HG03354 (cell line): ENCODE measurements at regions not wholly inside any gene's neighbourhood (a gene's known extent, or its start where the extent isn't known, plus 50 kb on each side); places are given as distances from the start of the nearest gene placed in this dataset.
"Not testable (repeated sequence)": the region's sequence is repeated elsewhere in the genome, so short reads cannot be mapped to it uniquely, and the experiment has no call there.

Experiments
- ATAC-seq: cut with Tn5 transposase; IDR thresholded peaks from one replicate; pipeline ENCODE4 v1.9.1; 2021; ENCODE audit warnings: mild to moderate bottlenecking; ENCODE audit not compliant: unreplicated experiment, poor library complexity, severe bottlenecking

DNA sequence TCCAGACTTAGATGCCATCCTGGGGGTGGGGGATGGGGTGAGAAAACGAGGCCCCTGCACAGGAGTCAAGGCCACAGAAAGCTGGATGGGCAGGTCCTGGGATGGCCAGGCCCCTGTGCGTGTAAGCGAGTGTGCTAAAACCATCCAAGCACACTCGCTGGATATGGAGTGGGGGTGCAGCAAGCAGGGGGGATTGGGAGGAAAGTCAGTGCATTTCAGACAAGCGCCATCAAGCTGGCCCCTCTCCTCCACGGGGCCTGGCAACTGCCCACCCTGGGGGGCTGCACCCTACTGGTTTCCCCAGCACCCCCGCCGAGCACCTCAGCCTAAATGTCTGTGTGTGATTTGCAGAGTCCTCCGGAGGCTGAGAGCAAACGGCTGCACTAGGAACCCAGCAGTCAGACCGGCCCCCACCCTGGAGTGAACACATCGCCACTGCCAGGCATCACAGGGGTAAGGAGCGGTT lies 106.6 kb upstream of the ZNF469 start:
- ATAC-seq: not testable (repeated sequence)

DNA sequence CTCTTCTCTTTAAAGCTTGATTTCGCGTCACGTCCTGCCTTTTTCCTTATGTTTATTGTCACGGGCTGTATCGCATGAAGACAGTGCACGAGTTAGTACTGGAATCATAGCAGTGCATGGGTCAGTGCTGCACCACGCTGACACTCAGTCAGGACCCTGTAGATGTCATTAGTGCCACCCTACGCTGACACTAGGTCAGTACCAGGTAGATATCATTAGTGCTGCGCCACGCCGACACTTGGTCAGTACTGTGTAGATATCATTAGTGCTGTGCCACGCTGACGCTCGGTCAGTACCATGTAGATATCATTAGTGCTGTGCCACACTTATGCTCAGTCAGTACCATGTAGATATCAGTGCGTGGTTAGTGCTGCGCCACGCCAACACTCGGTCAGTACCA lies 106.2 kb upstream of the ZNF469 start:
- no peak for ATAC-seq

DNA sequence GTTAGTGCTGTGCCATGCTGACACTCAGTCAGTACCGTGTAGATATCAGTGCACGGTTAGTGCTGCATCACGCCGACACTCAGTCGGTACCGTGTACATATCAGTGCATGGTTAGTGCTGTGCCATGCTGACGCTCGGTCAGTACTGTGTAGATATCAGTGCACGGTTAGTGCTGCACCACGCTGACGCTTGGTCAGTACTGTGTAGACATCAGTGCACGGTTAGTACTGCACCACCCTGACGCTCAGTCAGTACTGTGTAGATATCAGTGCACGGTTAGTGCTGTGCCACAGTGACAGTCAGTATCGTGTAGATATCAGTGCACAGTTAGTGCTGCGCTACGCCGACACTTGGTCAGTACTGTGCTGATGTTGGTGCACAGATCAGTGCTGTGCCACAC lies 102.8 kb upstream of the ZNF469 start:
- no peak for ATAC-seq

- no peak for ATAC-seq
These were observed 100.7 kb upstream of the ZNF469 start for GRCh38 chr16:88281858-88282563.

- ATAC-seq: no peak
These were observed 100.0 kb upstream of the ZNF469 start for GRCh38 chr16:88282564-88283395.

- no peak for ATAC-seq
These were observed 99.2 kb upstream of the ZNF469 start for GRCh38 chr16:88283596-88283995.

DNA sequence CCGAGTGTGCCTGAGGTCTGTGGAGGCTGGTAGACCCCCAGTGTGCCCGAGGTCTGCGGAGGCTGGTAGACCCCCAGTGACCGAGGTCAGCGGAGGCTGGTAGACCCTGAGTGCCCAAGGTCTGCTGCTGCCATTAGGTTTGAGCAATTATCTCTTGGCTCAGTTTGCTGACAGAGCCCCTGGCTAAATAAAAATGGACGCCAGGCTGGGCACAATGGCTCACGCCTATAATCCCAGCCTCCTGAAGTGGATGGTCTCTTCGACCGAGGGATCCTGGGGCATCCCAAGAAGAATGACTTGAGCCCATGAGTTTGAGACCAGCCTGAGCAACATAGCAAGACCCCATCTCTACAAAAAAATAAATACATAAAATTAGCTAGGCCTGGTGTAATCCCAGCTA lies 98.7 kb upstream of the ZNF469 start:
- ATAC-seq: no peak

- no peak for ATAC-seq
These were observed 97.9 kb upstream of the ZNF469 start for GRCh38 chr16:88284626-88285513.

GRCh38 chr16:88285514-88285822 lies 97.3 kb upstream of the ZNF469 start:
- no peak for ATAC-seq

GRCh38 chr16:88286301-88286923 lies 96.3 kb upstream of the ZNF469 start:
- ATAC-seq: no peak

GRCh38 chr16:88287219-88287618 lies 95.5 kb upstream of the ZNF469 start:
- ATAC-seq: no peak

DNA sequence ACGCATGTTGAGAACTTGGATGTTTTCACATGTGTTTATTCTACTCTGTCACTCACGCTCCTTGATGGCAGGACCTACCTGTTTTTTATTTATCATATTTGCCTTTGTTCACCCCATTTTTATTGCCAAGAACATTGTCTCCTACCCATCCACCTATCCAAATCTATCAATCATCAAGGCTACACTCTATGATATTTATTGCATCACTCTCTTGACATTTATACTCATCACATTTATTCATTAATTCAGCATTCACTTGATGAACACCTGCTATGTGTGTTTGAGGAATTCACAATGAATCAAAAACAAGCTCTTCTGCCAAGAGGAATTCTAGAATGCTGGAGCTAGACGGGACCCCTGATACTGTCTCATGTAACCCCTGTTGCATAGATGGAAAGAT lies 94.5 kb upstream of the ZNF469 start:
- ATAC-seq: no peak

- ATAC-seq: no peak
These were observed 93.8 kb upstream of the ZNF469 start for GRCh38 chr16:88289001-88289400.

DNA sequence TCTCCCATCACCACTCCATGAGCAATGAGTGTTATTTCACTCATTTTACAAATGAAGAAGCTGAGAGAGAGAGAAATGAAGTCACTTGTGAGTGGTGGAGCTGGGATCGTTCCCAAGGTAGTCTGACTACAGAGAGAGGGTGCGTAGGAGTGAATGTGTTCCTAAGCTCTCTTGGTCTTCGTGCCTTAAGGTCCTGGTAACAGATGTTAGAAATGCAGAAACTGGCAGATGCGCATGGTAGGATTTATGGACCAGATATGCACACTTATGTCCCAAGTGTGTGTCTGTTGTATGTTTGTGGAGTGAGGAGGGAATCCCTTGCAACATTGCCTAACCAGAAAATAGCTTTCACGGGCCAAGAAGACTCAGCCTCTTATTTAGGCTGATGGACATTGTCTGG lies 93.2 kb upstream of the ZNF469 start:
- ATAC-seq: no peak

DNA sequence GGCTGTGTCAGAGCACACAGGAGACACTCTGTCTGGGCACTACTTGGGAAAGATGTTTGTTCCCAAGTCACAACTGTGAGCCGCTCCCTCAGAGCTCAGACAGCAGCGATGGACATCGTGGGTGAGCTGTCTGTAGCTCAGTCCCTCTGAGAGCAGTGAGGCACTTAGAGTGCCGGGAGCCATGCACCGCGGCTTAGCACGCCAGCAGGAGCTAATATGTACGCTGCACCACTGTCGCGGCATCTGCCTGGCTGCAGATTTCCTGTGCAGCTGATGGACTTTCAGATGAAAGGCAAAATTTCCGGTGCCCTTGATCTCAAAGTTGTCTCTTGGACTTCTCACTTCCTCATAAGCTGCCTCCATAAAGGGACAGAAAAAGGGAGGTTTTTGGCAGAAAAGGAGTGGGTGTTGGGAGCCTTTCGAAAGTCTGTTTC lies 92.8 kb upstream of the ZNF469 start:
- no peak for ATAC-seq

DNA sequence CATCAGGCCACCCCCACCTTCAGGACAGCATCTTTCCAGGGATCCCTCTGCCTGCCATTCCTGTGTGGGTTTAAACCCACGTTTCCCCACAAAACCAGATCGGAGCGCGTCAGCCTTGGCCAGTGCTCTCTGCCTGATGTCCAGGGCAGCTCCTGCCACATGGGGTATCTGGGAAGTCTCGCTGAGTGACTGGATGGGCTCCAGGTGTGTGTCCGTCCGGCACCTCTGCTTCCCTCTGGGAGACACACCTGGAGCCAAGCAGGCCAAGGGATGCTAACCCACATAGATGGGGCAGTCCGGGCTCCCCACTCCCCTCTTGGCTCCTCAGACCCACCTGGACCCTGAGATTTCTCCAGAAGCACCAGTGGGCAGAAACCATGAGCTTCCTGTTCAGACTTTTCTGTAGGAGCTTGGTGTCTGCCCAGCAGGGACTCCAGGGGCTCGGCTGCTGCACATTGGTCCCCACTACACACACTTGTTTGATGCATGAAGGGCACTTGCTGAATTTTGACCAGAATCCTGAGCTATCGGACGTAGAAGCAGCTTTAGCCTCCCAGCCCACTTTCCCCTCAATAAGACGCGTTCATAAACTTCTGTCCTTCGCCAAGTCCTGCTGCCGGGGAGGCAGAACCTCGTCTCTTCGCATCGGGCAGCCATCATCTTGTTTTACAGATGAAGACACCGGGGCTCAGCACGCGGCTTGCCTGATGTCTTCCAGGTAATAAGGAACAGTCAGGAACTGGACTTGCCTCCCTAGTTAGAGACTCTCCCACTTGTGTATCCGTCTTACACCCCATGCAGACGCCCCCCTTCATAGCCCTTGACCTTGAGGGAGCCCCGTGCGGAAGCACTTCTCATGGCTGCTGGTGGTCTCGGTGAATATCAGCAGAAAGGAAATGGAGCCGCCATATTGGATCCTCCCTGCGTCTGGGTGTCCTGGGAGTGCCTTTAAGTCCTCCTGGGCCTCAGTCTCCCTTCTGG lies 91.6 kb upstream of the ZNF469 start:
- no peak for ATAC-seq

- ATAC-seq: no peak
These were observed 90.5 kb upstream of the ZNF469 start for GRCh38 chr16:88292007-88292970.

GRCh38 chr16:88293097-88293496 lies 89.7 kb upstream of the ZNF469 start:
- no peak for ATAC-seq
